ENCODE measurements at regions not wholly inside any gene's neighbourhood (a gene's known extent, or its start where the extent isn't known, plus 50 kb on each side); places are given as distances from the start of the nearest gene placed in this dataset.

- Histone ChIP-seq H3K4ac (ENCODE audit: low read depth, low read length) (no peak overlapping the region), H3K36me3 (ENCODE audit: control insufficient read depth in 1 of 2, insufficient read depth in 2 of 2, low read length in 2 of 2) (no peaks in the 10 kb centered on the region), H2BK12ac (ENCODE audit: low read length) (no peak overlapping the region), H3K79me1 (ENCODE audit: low read length) (no peaks in the 10 kb centered on the region), H3K9ac (ENCODE audit: low read length) (no peak overlapping the region), H3K4me1 (ENCODE audit: control insufficient read depth in 1 of 2, insufficient read depth in 2 of 2, low read length in 2 of 2) (no peaks in the 10 kb centered on the region), H2BK5ac (ENCODE audit: low read depth, low read length, poor library complexity) (no peak overlapping the region), H4K8ac (ENCODE audit: low read depth, low read length) (no peak overlapping the region), H3K9me3 (ENCODE audit: insufficient read depth, low read depth, low read length) (no peaks in the 10 kb centered on the region), H3K79me2 (ENCODE audit: control insufficient read depth, insufficient read depth, low read length, poor library complexity) (no peaks in the 10 kb centered on the region), H4K12ac (ENCODE audit: low read depth, low read length) (no peak overlapping the region), H3K27ac (ENCODE audit: low read depth, low read length) (no peak overlapping the region), H3K4me2 (ENCODE audit: low read length) (no peak overlapping the region), H3K23ac (ENCODE audit: low read length) (no peak overlapping the region), H3K14ac (ENCODE audit: low read length) (no peak overlapping the region), H2AFZ (ENCODE audit: insufficient read depth, low read length, poor library complexity) (no peak overlapping the region), H3K27me3 (ENCODE audit: insufficient read depth, low read length) (no peaks in the 10 kb centered on the region), H3K4me3 (ENCODE audit: low read depth, low read length) (no peak overlapping the region), H2BK120ac (ENCODE audit: insufficient read depth, low read length, poor library complexity) (no peak overlapping the region), H3K18ac (ENCODE audit: low read length) (no peak overlapping the region), H2AK5ac (ENCODE audit: low read length) (no peak overlapping the region), H4K91ac (ENCODE audit: low read depth, low read length) (no peak overlapping the region)
- WGBS (ENCODE audit: extremely low coverage, insufficient coverage, insufficient read length): no CpG with 5 or more reads among the region's 1 CpG
- no peak for DNase-seq
These were observed 62.0 kb downstream of the CAVIN4 start for GRCh38 chr9:100639854-100640253.

GRCh38 chr9:100640447-100641050 is 62.7 kb downstream of the CAVIN4 start:
- H3K14ac ChIP-seq (ENCODE audit: low read length): no peak overlapping the region
- no peak overlapping the region for H3K4me2 ChIP-seq (ENCODE audit: low read length)
- no peak overlapping the region for H3K23ac ChIP-seq (ENCODE audit: low read length)
- no peak overlapping the region for H2AFZ ChIP-seq (ENCODE audit: insufficient read depth, low read length, poor library complexity)
- H4K8ac ChIP-seq (ENCODE audit: low read depth, low read length): no peak overlapping the region
- no peaks in the 10 kb centered on the region for H3K9me3 ChIP-seq (ENCODE audit: insufficient read depth, low read depth, low read length)
- no peak overlapping the region for H3K9ac ChIP-seq (ENCODE audit: low read length)
- no peaks in the 10 kb centered on the region for H3K4me1 ChIP-seq (ENCODE audit: control insufficient read depth in 1 of 2, insufficient read depth in 2 of 2, low read length in 2 of 2)
- no peak overlapping the region for H2BK120ac ChIP-seq (ENCODE audit: insufficient read depth, low read length, poor library complexity)
- no peak overlapping the region for H2AK5ac ChIP-seq (ENCODE audit: low read length)
- H3K36me3 ChIP-seq (ENCODE audit: control insufficient read depth in 1 of 2, insufficient read depth in 2 of 2, low read length in 2 of 2): no peaks in the 10 kb centered on the region
- H3K27ac ChIP-seq (ENCODE audit: low read depth, low read length): no peak overlapping the region
- no CpG with 5 or more reads among the region's 5 CpGs for WGBS (ENCODE audit: extremely low coverage, insufficient coverage, insufficient read length)
- H3K79me1 ChIP-seq (ENCODE audit: low read length): no peaks in the 10 kb centered on the region
- no peak for DNase-seq
- no peak overlapping the region for H3K4ac ChIP-seq (ENCODE audit: low read depth, low read length)
- no peaks in the 10 kb centered on the region for H3K27me3 ChIP-seq (ENCODE audit: insufficient read depth, low read length)
- H3K18ac ChIP-seq (ENCODE audit: low read length): no peak overlapping the region
- no peak overlapping the region for H2BK5ac ChIP-seq (ENCODE audit: low read depth, low read length, poor library complexity)
- no peaks in the 10 kb centered on the region for H3K79me2 ChIP-seq (ENCODE audit: control insufficient read depth, insufficient read depth, low read length, poor library complexity)
- H2BK12ac ChIP-seq (ENCODE audit: low read length): no peak overlapping the region
- H4K12ac ChIP-seq (ENCODE audit: low read depth, low read length): no peak overlapping the region
- no peak overlapping the region for H4K91ac ChIP-seq (ENCODE audit: low read depth, low read length)
- H3K4me3 ChIP-seq (ENCODE audit: low read depth, low read length): no peak overlapping the region

GRCh38 chr9:100641166-100641565 is 63.3 kb downstream of the CAVIN4 start:
- no peak for DNase-seq
- Histone ChIP-seq H3K9me3 (ENCODE audit: insufficient read depth, low read depth, low read length) (no peaks in the 10 kb centered on the region), H3K9ac (ENCODE audit: low read length) (no peak overlapping the region), H3K27me3 (ENCODE audit: insufficient read depth, low read length) (no peaks in the 10 kb centered on the region), H4K8ac (ENCODE audit: low read depth, low read length) (no peak overlapping the region), H2BK120ac (ENCODE audit: insufficient read depth, low read length, poor library complexity) (no peak overlapping the region), H3K4me2 (ENCODE audit: low read length) (no peak overlapping the region), H3K27ac (ENCODE audit: low read depth, low read length) (no peak overlapping the region), H2BK12ac (ENCODE audit: low read length) (no peak overlapping the region), H2AK5ac (ENCODE audit: low read length) (no peak overlapping the region), H2BK5ac (ENCODE audit: low read depth, low read length, poor library complexity) (no peak overlapping the region), H4K12ac (ENCODE audit: low read depth, low read length) (no peak overlapping the region), H3K4ac (ENCODE audit: low read depth, low read length) (no peak overlapping the region), H2AFZ (ENCODE audit: insufficient read depth, low read length, poor library complexity) (no peak overlapping the region), H3K79me1 (ENCODE audit: low read length) (no peaks in the 10 kb centered on the region), H3K79me2 (ENCODE audit: control insufficient read depth, insufficient read depth, low read length, poor library complexity) (no peaks in the 10 kb centered on the region), H3K4me1 (ENCODE audit: control insufficient read depth in 1 of 2, insufficient read depth in 2 of 2, low read length in 2 of 2) (no peaks in the 10 kb centered on the region), H3K23ac (ENCODE audit: low read length) (no peak overlapping the region), H3K36me3 (ENCODE audit: control insufficient read depth in 1 of 2, insufficient read depth in 2 of 2, low read length in 2 of 2) (no peaks in the 10 kb centered on the region), H3K18ac (ENCODE audit: low read length) (no peak overlapping the region), H3K4me3 (ENCODE audit: low read depth, low read length) (no peak overlapping the region), H4K91ac (ENCODE audit: low read depth, low read length) (no peak overlapping the region), H3K14ac (ENCODE audit: low read length) (no peak overlapping the region)
- no CpG with 5 or more reads among the region's 2 CpGs for WGBS (ENCODE audit: extremely low coverage, insufficient coverage, insufficient read length)

GRCh38 chr9:100652850-100653249 is 75.0 kb downstream of the CAVIN4 start:
- H3K23ac ChIP-seq (ENCODE audit: low read length): no peak overlapping the region

More at GRCh38 chr9:100652850-100653249, 75.0 kb downstream of the CAVIN4 start:
- Histone ChIP-seq H4K8ac (ENCODE audit: low read depth, low read length) (no peak overlapping the region), H3K79me1 (ENCODE audit: low read length) (no peaks in the 10 kb centered on the region), H2BK12ac (ENCODE audit: low read length) (no peak overlapping the region), H3K27me3 (ENCODE audit: insufficient read depth, low read length) (no peaks in the 10 kb centered on the region), H3K18ac (ENCODE audit: low read length) (no peak overlapping the region), H2AFZ (ENCODE audit: insufficient read depth, low read length, poor library complexity) (no peak overlapping the region), H3K9me3 (ENCODE audit: insufficient read depth, low read depth, low read length) (peaks cover 5% of the 10 kb centered on the region), H3K4me2 (ENCODE audit: low read length) (no peak overlapping the region), H3K9ac (ENCODE audit: low read length) (no peak overlapping the region), H4K12ac (ENCODE audit: low read depth, low read length) (no peak overlapping the region), H3K79me2 (ENCODE audit: control insufficient read depth, insufficient read depth, low read length, poor library complexity) (no peaks in the 10 kb centered on the region), H3K27ac (ENCODE audit: low read depth, low read length) (no peak overlapping the region), H2BK120ac (ENCODE audit: insufficient read depth, low read length, poor library complexity) (no peak overlapping the region), H4K91ac (ENCODE audit: low read depth, low read length) (no peak overlapping the region), H3K4me1 (ENCODE audit: control insufficient read depth in 1 of 2, insufficient read depth in 2 of 2, low read length in 2 of 2) (no peaks in the 10 kb centered on the region), H3K36me3 (ENCODE audit: control insufficient read depth in 1 of 2, insufficient read depth in 2 of 2, low read length in 2 of 2) (no peaks in the 10 kb centered on the region), H2BK5ac (ENCODE audit: low read depth, low read length, poor library complexity) (no peak overlapping the region), H3K14ac (ENCODE audit: low read length) (no peak overlapping the region), H3K4ac (ENCODE audit: low read depth, low read length) (no peak overlapping the region), H2AK5ac (ENCODE audit: low read length) (no peak overlapping the region), H3K4me3 (ENCODE audit: low read depth, low read length) (no peak overlapping the region)
- DNase-seq: no peak
- WGBS (ENCODE audit: extremely low coverage, insufficient coverage, insufficient read length): no CpG with 5 or more reads among the region's 4 CpGs

Measured in trophoblast cell (in vitro differentiated cells and primary cell).